Activated CD8-positive, alpha-beta T cell treated with anti-CD3 and anti-CD28 coated beads for 36 hours (primary cell): ENCODE measurements at regions not wholly inside any gene's neighbourhood (a gene's known extent, or its start where the extent isn't known, plus 50 kb on each side); places are given as distances from the start of the nearest gene placed in this dataset.

ENCODE experiments used
- ATAC-seq: fragments of 200-7000 bp; cut with Tn5 transposase; one replicate; pipeline ENCODE4 v1.10.0; 2021; ENCODE audit warnings: mild to moderate bottlenecking, moderate library complexity
- CTCF ChIA-PET: fragments of 350-600 bp; sonication (Branson Sonifier 250); formaldehyde crosslinking; loops from one replicate; lab custom pipeline; 2021; ENCODE audit warnings: antibody characterized with exemption; lab: Charles Lee
- POLR2A ChIA-PET: fragments of 350-600 bp; sonication (Branson Sonifier 250); formaldehyde crosslinking; loops from one replicate; lab custom pipeline; 2021; ENCODE audit warnings: antibody characterized with exemption; lab: Charles Lee
- DNase-seq: peaks from one replicate; pipeline ENCODE4 v3.0.0-alpha.2; 2020
- H3K27ac Mint-ChIP-seq: one replicate; pipeline ENCODE4 v1.8.0; 2021; ENCODE audit warnings: mild to moderate bottlenecking, mixed read lengths
- H3K27me3 Mint-ChIP-seq: one replicate; pipeline ENCODE4 v1.8.0; 2021; ENCODE audit warnings: mixed read lengths
- H3K36me3 Mint-ChIP-seq: one replicate; pipeline ENCODE4 v1.8.0; 2021; ENCODE audit warnings: low read depth, mixed read lengths
- H3K4me1 Mint-ChIP-seq: one replicate; pipeline ENCODE4 v1.8.0; 2021; ENCODE audit warnings: low read depth, mixed read lengths
- H3K4me3 Mint-ChIP-seq: one replicate; pipeline ENCODE4 v1.8.0; 2021; ENCODE audit warnings: mild to moderate bottlenecking, moderate library complexity, mixed read lengths
- H3K9me3 Mint-ChIP-seq: one replicate; pipeline ENCODE4 v1.8.0; 2021; ENCODE audit warnings: mixed read lengths
- intact Hi-C: fragments of 100-400 bp; cut with micrococcal nuclease; formaldehyde crosslinking; loops from one replicate; pipeline ENCODE4 v1.10.0; 2022
- TF ChIP-seq, protein P1 (sequence below): fragments of 200-600 bp; IDR thresholded peaks from one replicate; pipeline ENCODE4 v1.8.0; 2022; ENCODE audit warnings: antibody characterized with exemption, mild to moderate bottlenecking

DNA sequence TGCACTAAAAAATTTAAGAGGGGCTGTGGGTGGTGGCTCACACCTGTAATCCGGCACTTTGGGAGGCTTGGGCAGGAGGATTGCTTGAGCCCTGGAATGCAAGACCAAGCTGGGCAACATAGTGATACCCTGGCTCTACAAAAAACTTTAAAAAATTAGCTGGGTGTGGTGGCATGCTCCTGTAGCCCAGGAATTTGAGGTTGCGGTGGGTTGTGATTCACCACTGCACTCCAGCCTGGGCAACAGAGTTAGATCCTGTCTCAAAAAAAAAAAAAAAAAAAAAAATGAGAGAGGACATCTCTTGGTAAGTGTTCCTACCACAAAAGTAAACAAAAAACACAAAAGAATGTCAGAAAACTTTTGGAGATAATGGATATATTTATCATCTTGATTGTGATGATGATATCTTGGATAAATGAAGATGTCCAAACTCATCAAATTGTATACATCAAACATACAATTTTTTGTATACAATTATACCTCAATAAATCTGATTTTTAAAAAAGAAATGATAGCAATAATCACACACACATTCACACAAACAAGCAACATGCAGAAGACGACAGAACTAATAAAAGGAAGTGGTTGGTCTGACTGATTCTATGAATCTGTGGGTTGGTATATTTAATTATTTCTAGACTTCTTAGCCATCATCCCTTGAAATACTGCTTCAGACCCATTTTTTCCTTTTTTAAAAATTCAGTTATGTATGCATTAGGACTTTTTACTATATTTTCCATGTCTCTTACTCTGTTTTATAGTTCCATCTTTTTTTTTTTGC is 465.9 kb downstream of the PLA2G4A start:
- Mint-ChIP-seq H3K36me3 (no peaks in the 10 kb centered on the region), H3K4me1 (no peaks in the 10 kb centered on the region), H3K9me3 (peaks cover 5% of the 10 kb centered on the region), H3K4me3 (no peak overlapping the region), H3K27me3 (no peaks in the 10 kb centered on the region), H3K27ac (no peak overlapping the region)
- DNase-seq (no peak), ATAC-seq (no peak)
- TF ChIP-seq, protein P1, sequence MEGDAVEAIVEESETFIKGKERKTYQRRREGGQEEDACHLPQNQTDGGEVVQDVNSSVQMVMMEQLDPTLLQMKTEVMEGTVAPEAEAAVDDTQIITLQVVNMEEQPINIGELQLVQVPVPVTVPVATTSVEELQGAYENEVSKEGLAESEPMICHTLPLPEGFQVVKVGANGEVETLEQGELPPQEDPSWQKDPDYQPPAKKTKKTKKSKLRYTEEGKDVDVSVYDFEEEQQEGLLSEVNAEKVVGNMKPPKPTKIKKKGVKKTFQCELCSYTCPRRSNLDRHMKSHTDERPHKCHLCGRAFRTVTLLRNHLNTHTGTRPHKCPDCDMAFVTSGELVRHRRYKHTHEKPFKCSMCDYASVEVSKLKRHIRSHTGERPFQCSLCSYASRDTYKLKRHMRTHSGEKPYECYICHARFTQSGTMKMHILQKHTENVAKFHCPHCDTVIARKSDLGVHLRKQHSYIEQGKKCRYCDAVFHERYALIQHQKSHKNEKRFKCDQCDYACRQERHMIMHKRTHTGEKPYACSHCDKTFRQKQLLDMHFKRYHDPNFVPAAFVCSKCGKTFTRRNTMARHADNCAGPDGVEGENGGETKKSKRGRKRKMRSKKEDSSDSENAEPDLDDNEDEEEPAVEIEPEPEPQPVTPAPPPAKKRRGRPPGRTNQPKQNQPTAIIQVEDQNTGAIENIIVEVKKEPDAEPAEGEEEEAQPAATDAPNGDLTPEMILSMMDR, result no peak
- ChIA-PET CTCF (no interaction called here), POLR2A (no interaction called here)
- intact Hi-C loops, result no loop called here

DNA sequence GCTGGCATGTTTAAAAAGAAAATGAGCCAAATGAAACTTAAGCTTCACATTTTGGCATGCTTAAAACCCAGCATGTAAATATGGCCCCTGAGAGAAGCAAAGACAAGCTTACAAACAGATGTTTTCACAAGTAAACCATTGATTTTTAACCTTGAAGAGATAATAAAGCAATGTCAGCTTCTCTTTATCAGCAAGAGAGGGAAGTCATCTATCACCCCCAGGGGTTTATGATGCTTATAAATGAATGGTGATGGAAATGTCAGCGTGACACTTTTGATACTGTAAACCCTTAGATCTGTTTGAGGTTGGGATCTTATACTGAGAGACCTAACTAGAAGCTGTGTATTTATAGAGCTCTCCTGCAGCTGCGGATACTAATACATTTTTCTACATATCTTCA is 471.3 kb downstream of the PLA2G4A start:
- Mint-ChIP-seq H3K27me3 (no peaks in the 10 kb centered on the region), H3K36me3 (no peaks in the 10 kb centered on the region), H3K27ac (no peak overlapping the region), H3K9me3 (peaks cover 8% of the 10 kb centered on the region), H3K4me3 (no peak overlapping the region), H3K4me1 (no peaks in the 10 kb centered on the region)
- DNase-seq (no peak), ATAC-seq (no peak)
- intact Hi-C loops, result no loop called here
- ChIA-PET CTCF (no interaction called here), POLR2A (no interaction called here)
- TF ChIP-seq, protein P1, result no peak

GRCh38 chr1:187306710-187307415 is 478.1 kb downstream of the PLA2G4A start:
- H3K4me1 Mint-ChIP-seq, result no peaks in the 10 kb centered on the region
- H3K4me3 Mint-ChIP-seq, result no peak overlapping the region
- POLR2A ChIA-PET, result no interaction called here
- H3K27me3 Mint-ChIP-seq, result no peaks in the 10 kb centered on the region
- intact Hi-C loops, result no loop called here
- TF ChIP-seq, protein P1, result no peak
- CTCF ChIA-PET, result no interaction called here
- peaks cover 4% of the 10 kb centered on the region for H3K9me3 Mint-ChIP-seq
- H3K36me3 Mint-ChIP-seq, result no peaks in the 10 kb centered on the region
- no peak for ATAC-seq
- no peak for DNase-seq
- H3K27ac Mint-ChIP-seq, result no peak overlapping the region

- no peak for DNase-seq
- TF ChIP-seq, protein P1, result no peak
- no peak for ATAC-seq
- no peaks in the 10 kb centered on the region for H3K9me3 Mint-ChIP-seq
- no peaks in the 10 kb centered on the region for H3K27me3 Mint-ChIP-seq
- H3K4me3 Mint-ChIP-seq, result no peak overlapping the region
- intact Hi-C loops, result no loop called here
- no peaks in the 10 kb centered on the region for H3K36me3 Mint-ChIP-seq
- no peak overlapping the region for H3K27ac Mint-ChIP-seq
- ChIA-PET CTCF (no interaction called here), POLR2A (no interaction called here)
- no peaks in the 10 kb centered on the region for H3K4me1 Mint-ChIP-seq
These were observed 481.4 kb downstream of the PLA2G4A start for GRCh38 chr1:187310038-187310631.

GRCh38 chr1:187313115-187313514 is 484.4 kb downstream of the PLA2G4A start:
- ATAC-seq (no peak), DNase-seq (no peak)
- ChIA-PET POLR2A (no interaction called here), CTCF (no interaction called here)
- Mint-ChIP-seq H3K9me3 (no peaks in the 10 kb centered on the region), H3K27ac (no peak overlapping the region), H3K36me3 (no peaks in the 10 kb centered on the region), H3K27me3 (no peaks in the 10 kb centered on the region), H3K4me3 (no peak overlapping the region), H3K4me1 (no peaks in the 10 kb centered on the region)
- TF ChIP-seq, protein P1, result no peak
- intact Hi-C loops, result no loop called here
